ENCODE measurements at regions not wholly inside any gene's neighbourhood (a gene's known extent, or its start where the extent isn't known, plus 50 kb on each side); places are given as distances from the start of the nearest gene placed in this dataset.

- H3K27ac ChIP-seq (ENCODE audit: low read depth in 2 of 2, low read length in 2 of 2), result no peak overlapping the region
- H3K4me3 ChIP-seq (ENCODE audit: low read length in 3 of 3), result no peak overlapping the region
Observed at GRCh38 chr17:68792873-68793272, 162.3 kb downstream of the ABCA8 start.

GRCh38 chr17:68792042-68792685, 163.0 kb downstream of the ABCA8 start:
- intact Hi-C loops (cut with DNase I), result no loop called here
- Histone ChIP-seq H3K4me1 (ENCODE audit: control insufficient read depth in 2 of 3, insufficient read depth in 2 of 3, low read depth in 1 of 3, low read length in 3 of 3) (peaks cover 0 to 3% (median 0%) of the 10 kb centered on the region in 3 donors), H3K4me3 (ENCODE audit: low read length in 3 of 3) (no peak overlapping the region), H3K27me3 (ENCODE audit: control insufficient read depth, insufficient read depth, low read length) (no peaks in the 10 kb centered on the region), H3K36me3 (ENCODE audit: control insufficient read depth in 2 of 3, insufficient read depth in 3 of 3, low read length in 3 of 3) (no peaks in the 10 kb centered on the region), H3K27ac (ENCODE audit: low read depth in 2 of 2, low read length in 2 of 2) (no peak overlapping the region), H3K9ac (ENCODE audit: low read length in 3 of 3) (no peak overlapping the region), H3K9me3 (ENCODE audit: control insufficient read depth in 2 of 3, insufficient read depth in 1 of 3, low read length in 3 of 3) (no peaks in the 10 kb centered on the region)
- FAIRE-seq, result no peak
- TF ChIP-seq CTCF (IDR thresholded peaks at IDR 0.05; ENCODE audit: borderline replicate concordance, extremely low read depth, insufficient read depth), result no peak
- DNase-seq, result no peak

More at GRCh38 chr17:68792873-68793272, 162.3 kb downstream of the ABCA8 start:
- no peaks in the 10 kb centered on the region for H3K27me3 ChIP-seq (ENCODE audit: control insufficient read depth, insufficient read depth, low read length)
- FAIRE-seq (no peak), DNase-seq (no peak)
- intact Hi-C loops (cut with DNase I), result no loop called here
- H3K9me3 ChIP-seq (ENCODE audit: control insufficient read depth in 2 of 3, insufficient read depth in 1 of 3, low read length in 3 of 3), result no peaks in the 10 kb centered on the region
- no peak overlapping the region for H3K9ac ChIP-seq (ENCODE audit: low read length in 3 of 3)
- TF ChIP-seq CTCF (IDR thresholded peaks at IDR 0.05; ENCODE audit: borderline replicate concordance, extremely low read depth, insufficient read depth), result no peak
- no peaks in the 10 kb centered on the region for H3K36me3 ChIP-seq (ENCODE audit: control insufficient read depth in 2 of 3, insufficient read depth in 3 of 3, low read length in 3 of 3)
- H3K4me1 ChIP-seq (ENCODE audit: control insufficient read depth in 2 of 3, insufficient read depth in 2 of 3, low read depth in 1 of 3, low read length in 3 of 3), result peaks cover 0 to 3% (median 0%) of the 10 kb centered on the region in 3 donors

- Histone ChIP-seq H3K4me1 (ENCODE audit: control insufficient read depth in 2 of 3, insufficient read depth in 2 of 3, low read depth in 1 of 3, low read length in 3 of 3) (peaks cover 0 to 3% (median 0%) of the 10 kb centered on the region in 3 donors), H3K4me3 (ENCODE audit: low read length in 3 of 3) (no peak overlapping the region), H3K27ac (ENCODE audit: low read depth in 2 of 2, low read length in 2 of 2) (peak overlapping the region in 1 of 2 donors; percentile 42), H3K27me3 (ENCODE audit: control insufficient read depth, insufficient read depth, low read length) (no peaks in the 10 kb centered on the region), H3K9me3 (ENCODE audit: control insufficient read depth in 2 of 3, insufficient read depth in 1 of 3, low read length in 3 of 3) (no peaks in the 10 kb centered on the region), H3K9ac (ENCODE audit: low read length in 3 of 3) (no peak overlapping the region), H3K36me3 (ENCODE audit: control insufficient read depth in 2 of 3, insufficient read depth in 3 of 3, low read length in 3 of 3) (no peaks in the 10 kb centered on the region)
- FAIRE-seq, result no peak
- intact Hi-C loops (cut with DNase I), result no loop called here
- no peak for TF ChIP-seq CTCF (IDR thresholded peaks at IDR 0.05; ENCODE audit: borderline replicate concordance, extremely low read depth, insufficient read depth)
- DNase-seq, result no peak
Observed at GRCh38 chr17:68790931-68791330, 164.3 kb downstream of the ABCA8 start.

GRCh38 chr17:68790492-68790891, 164.7 kb downstream of the ABCA8 start:
- no peak for TF ChIP-seq CTCF (IDR thresholded peaks at IDR 0.05; ENCODE audit: borderline replicate concordance, extremely low read depth, insufficient read depth)
- intact Hi-C loops (cut with DNase I), result no loop called here
- Histone ChIP-seq H3K9me3 (ENCODE audit: control insufficient read depth in 2 of 3, insufficient read depth in 1 of 3, low read length in 3 of 3) (no peaks in the 10 kb centered on the region), H3K27ac (ENCODE audit: low read depth in 2 of 2, low read length in 2 of 2) (peak overlapping the region in 1 of 2 donors; percentile 42), H3K4me1 (ENCODE audit: control insufficient read depth in 2 of 3, insufficient read depth in 2 of 3, low read depth in 1 of 3, low read length in 3 of 3) (peaks cover 0 to 3% (median 0%) of the 10 kb centered on the region in 3 donors), H3K9ac (ENCODE audit: low read length in 3 of 3) (no peak overlapping the region), H3K36me3 (ENCODE audit: control insufficient read depth in 2 of 3, insufficient read depth in 3 of 3, low read length in 3 of 3) (no peaks in the 10 kb centered on the region), H3K4me3 (ENCODE audit: low read length in 3 of 3) (no peak overlapping the region), H3K27me3 (ENCODE audit: control insufficient read depth, insufficient read depth, low read length) (no peaks in the 10 kb centered on the region)
- no peak for FAIRE-seq
- DNase-seq, result no peak

All from kidney (tissue), 13 donors.